Caco-2 (cell line): ENCODE measurements at regions not wholly inside any gene's neighbourhood (a gene's known extent, or its start where the extent isn't known, plus 50 kb on each side); places are given as distances from the start of the nearest gene placed in this dataset.

Experiments used
- BruUV-seq: library from RNA; stranded (reverse); fragments of 400-500 nt; replicated peaks from 2 replicates; lab custom pipeline; 2021; lab: Mats Ljungman, UMichigan
- CTCF ChIA-PET: fragments of 300-600 bp; sonication (Branson Sonifier 250); formaldehyde crosslinking; loops from one replicate; lab custom pipeline; 2022; ENCODE audit warnings: antibody characterized with exemption; lab: Charles Lee
- POLR2A ChIA-PET: fragments of 300-600 bp; sonication (Branson Sonifier 250); formaldehyde crosslinking; loops from one replicate; lab custom pipeline; 2022; ENCODE audit warnings: antibody characterized with exemption; lab: Charles Lee
- DNase-seq, 2 experiments: peaks; one replicate each; pipeline versions ENCODE4 v3.0.0 to v3.0.0-alpha.2; 2020 to 2022
- H3K27me3 ChIP-seq: replicated peaks from 2 replicates; pipeline ENCODE4 v1.6.0; 2011; ENCODE audit warnings: low read length; ENCODE audit not compliant: control insufficient read depth, insufficient read depth
- H3K36me3 ChIP-seq: 2 replicates; pipeline ENCODE4 v1.5.1; 2011; ENCODE audit warnings: low read length; ENCODE audit not compliant: control insufficient read depth, insufficient read depth
- H3K4me1 ChIP-seq: fragments of 250-450 bp; sonication (Bioruptor Pico); 2 replicates; pipeline ENCODE4 v1.5.1; 2020; ENCODE audit warnings: mild to moderate bottlenecking
- H3K4me3 ChIP-seq: 2 replicates; pipeline ENCODE4 v1.5.1; 2011; ENCODE audit warnings: low read depth, mild to moderate bottlenecking, control low read depth, low read length
- H3K9me3 ChIP-seq: fragments of 250-450 bp; sonication (Bioruptor Pico); 2 replicates; pipeline ENCODE4 v1.5.1; 2020; ENCODE audit warnings: mild to moderate bottlenecking, moderate library complexity
- H3K27ac Mint-ChIP-seq: one replicate; pipeline ENCODE4 v1.8.0; 2022; ENCODE audit warnings: mixed read lengths; ENCODE audit not compliant: unreplicated experiment
- H3K27me3 Mint-ChIP-seq: one replicate; pipeline ENCODE4 v1.8.0; 2022; ENCODE audit warnings: mixed read lengths; ENCODE audit not compliant: insufficient read depth, unreplicated experiment
- H3K36me3 Mint-ChIP-seq: one replicate; pipeline ENCODE4 v1.8.0; 2022; ENCODE audit warnings: mild to moderate bottlenecking, mixed read lengths; ENCODE audit not compliant: insufficient read depth, unreplicated experiment
- H3K4me1 Mint-ChIP-seq: one replicate; pipeline ENCODE4 v1.8.0; 2022; ENCODE audit warnings: low read depth, mixed read lengths; ENCODE audit not compliant: unreplicated experiment
- H3K4me3 Mint-ChIP-seq: one replicate; pipeline ENCODE4 v1.8.0; 2022; ENCODE audit warnings: mild to moderate bottlenecking, moderate library complexity, mixed read lengths; ENCODE audit not compliant: unreplicated experiment
- H3K9me3 Mint-ChIP-seq: one replicate; pipeline ENCODE4 v1.8.0; 2022; ENCODE audit warnings: mixed read lengths; ENCODE audit not compliant: unreplicated experiment
- CTCF ChIP-seq, 2 experiments: fragments of 200-600 bp in 1 of 2; IDR thresholded peaks; 1 replicate in 1 of 2; 2 replicates in 1 of 2; pipeline versions ENCODE4 v1.5.1 to v1.8.0; 2011 to 2022; ENCODE audit warnings: antibody characterized with exemption in 1 of 2, control low read depth in 1 of 2, inconsistent platforms in 1 of 2, low read depth in 1 of 2, low read length in 1 of 2, mild to moderate bottlenecking in 1 of 2, moderate library complexity in 1 of 2; ENCODE audit not compliant: insufficient read depth in 1 of 2, severe bottlenecking in 1 of 2, unreplicated experiment in 1 of 2
- intact Hi-C: fragments of 100-400 bp; cut with micrococcal nuclease; formaldehyde crosslinking; loops from one replicate; pipeline ENCODE4 v1.10.0; 2022; ENCODE audit not compliant: unreplicated experiment

- TF ChIP-seq CTCF (IDR thresholded peaks at IDR 0.05; ENCODE audit: insufficient read depth in 1 of 2, low read depth in 1 of 2, low read length in 1 of 2, severe bottlenecking in 1 of 2, unreplicated experiment in 1 of 2): no peak
- Mint-ChIP-seq H3K9me3 (no peaks in the 10 kb centered on the region), H3K4me3 (no peak overlapping the region), H3K36me3 (no peaks in the 10 kb centered on the region), H3K4me1 (no peaks in the 10 kb centered on the region), H3K27ac (no peak overlapping the region), H3K27me3 (no peaks in the 10 kb centered on the region)
- no peaks in the 10 kb centered on the region for H3K27me3 ChIP-seq
- POLR2A ChIA-PET: no interaction called here
- H3K4me1 ChIP-seq: no peaks in the 10 kb centered on the region
- DNase-seq: no peak
- CTCF ChIA-PET: no interaction called here
- H3K36me3 ChIP-seq: no peaks in the 10 kb centered on the region
- intact Hi-C loops: no loop called here
- no peak overlapping the region for H3K4me3 ChIP-seq
- no peaks in the 10 kb centered on the region for H3K9me3 ChIP-seq
- BruUV-seq: no TSS peak
Observed at GRCh38 chr1:189117072-189117770, 1360.4 kb downstream of the BRINP3 start.

GRCh38 chr1:189121941-189122340, 1355.7 kb downstream of the BRINP3 start:
- no peak overlapping the region for H3K4me3 ChIP-seq
- CTCF ChIA-PET: no interaction called here
- no peaks in the 10 kb centered on the region for H3K27me3 ChIP-seq
- DNase-seq: no peak
- Mint-ChIP-seq H3K27ac (no peak overlapping the region), H3K36me3 (no peaks in the 10 kb centered on the region), H3K9me3 (peaks cover 8% of the 10 kb centered on the region), H3K4me3 (no peak overlapping the region), H3K4me1 (no peaks in the 10 kb centered on the region), H3K27me3 (no peaks in the 10 kb centered on the region)
- no peaks in the 10 kb centered on the region for H3K36me3 ChIP-seq
- BruUV-seq: no TSS peak
- H3K9me3 ChIP-seq: 0 out of 2 replicates have a peak, but pooled peaks cover 3% of the 10 kb centered on the region
- POLR2A ChIA-PET: no interaction called here
- TF ChIP-seq CTCF (IDR thresholded peaks at IDR 0.05; ENCODE audit: insufficient read depth in 1 of 2, low read depth in 1 of 2, low read length in 1 of 2, severe bottlenecking in 1 of 2, unreplicated experiment in 1 of 2): no peak
- intact Hi-C loops: no loop called here
- H3K4me1 ChIP-seq: no peaks in the 10 kb centered on the region

- no peaks in the 10 kb centered on the region for H3K4me1 Mint-ChIP-seq
- peaks cover 8% of the 10 kb centered on the region for H3K9me3 Mint-ChIP-seq
- no peak for TF ChIP-seq CTCF (IDR thresholded peaks at IDR 0.05; ENCODE audit: insufficient read depth in 1 of 2, low read depth in 1 of 2, low read length in 1 of 2, severe bottlenecking in 1 of 2, unreplicated experiment in 1 of 2)
- ChIA-PET CTCF (no interaction called here), POLR2A (no interaction called here)
- no peaks in the 10 kb centered on the region for H3K4me1 ChIP-seq
- BruUV-seq: no TSS peak
- no peak for DNase-seq
- intact Hi-C loops: no loop called here
- H3K27me3 Mint-ChIP-seq: no peaks in the 10 kb centered on the region
- H3K27me3 ChIP-seq: no peaks in the 10 kb centered on the region
- no peak overlapping the region for H3K4me3 ChIP-seq
- H3K27ac Mint-ChIP-seq: no peak overlapping the region
- no peaks in the 10 kb centered on the region for H3K36me3 ChIP-seq
- no peaks in the 10 kb centered on the region for H3K36me3 Mint-ChIP-seq
- H3K9me3 ChIP-seq: 0 out of 2 replicates have a peak, but pooled peaks cover 3% of the 10 kb centered on the region
- H3K4me3 Mint-ChIP-seq: no peak overlapping the region
Observed at GRCh38 chr1:189125694-189126093, 1352.0 kb downstream of the BRINP3 start.
